Fibroblast of peridontal ligament (primary cell): ENCODE measurements at regions not wholly inside any gene's neighbourhood (a gene's known extent, or its start where the extent isn't known, plus 50 kb on each side); places are given as distances from the start of the nearest gene placed in this dataset.
"Not testable (repeated sequence)": the region's sequence is repeated elsewhere in the genome, so short reads cannot be mapped to it uniquely, and the experiment has no call there.

Experiments
- DNase-seq: peaks from one replicate; pipeline ENCODE4 v3.0.0-alpha.2; 2010; ENCODE audit errors: extremely low read depth

DNA sequence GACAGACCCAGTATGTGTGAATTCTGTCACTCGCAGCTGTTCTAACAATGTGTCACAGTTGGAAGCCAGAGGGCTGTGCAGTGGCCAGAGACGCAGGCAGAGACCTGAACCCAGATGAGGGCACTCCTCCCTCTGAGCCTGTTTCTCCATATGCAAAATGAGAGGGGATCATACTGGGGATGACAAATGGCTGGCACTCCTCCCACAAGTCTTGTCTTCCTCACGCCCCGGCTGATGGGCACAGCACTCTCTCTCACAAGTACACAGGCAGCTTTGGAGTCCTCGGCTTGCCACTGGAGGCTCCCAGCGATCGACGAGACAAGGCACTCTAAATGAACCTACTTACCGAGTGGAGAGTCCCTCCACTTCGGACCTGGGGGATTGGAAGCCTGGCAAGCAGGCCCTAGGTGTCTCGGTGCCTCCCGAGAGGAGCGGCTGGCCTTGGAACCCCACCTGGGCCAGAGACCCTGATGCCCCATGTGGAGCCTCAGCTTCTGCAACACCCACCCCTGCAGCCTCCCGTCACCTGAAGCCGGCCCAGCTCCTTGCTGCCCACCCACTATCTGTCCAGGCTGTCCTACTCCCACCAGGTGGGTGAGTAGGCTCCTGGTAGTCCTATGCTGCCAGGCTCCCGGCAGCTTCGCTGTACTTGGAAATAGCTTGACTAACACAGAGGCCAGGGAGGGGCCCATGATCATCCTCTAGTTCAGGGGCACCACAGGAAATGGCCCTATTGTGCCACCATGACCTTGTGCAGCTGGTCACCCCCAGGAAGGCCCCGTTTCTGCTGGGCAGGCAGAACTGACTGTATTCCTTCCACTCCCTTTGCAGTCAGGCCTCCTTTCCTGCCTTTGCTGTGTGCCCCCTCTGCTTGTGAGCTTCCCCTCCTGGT lies 65.0 kb upstream of the IQSEC1 start:
- no peak for DNase-seq

DNA sequence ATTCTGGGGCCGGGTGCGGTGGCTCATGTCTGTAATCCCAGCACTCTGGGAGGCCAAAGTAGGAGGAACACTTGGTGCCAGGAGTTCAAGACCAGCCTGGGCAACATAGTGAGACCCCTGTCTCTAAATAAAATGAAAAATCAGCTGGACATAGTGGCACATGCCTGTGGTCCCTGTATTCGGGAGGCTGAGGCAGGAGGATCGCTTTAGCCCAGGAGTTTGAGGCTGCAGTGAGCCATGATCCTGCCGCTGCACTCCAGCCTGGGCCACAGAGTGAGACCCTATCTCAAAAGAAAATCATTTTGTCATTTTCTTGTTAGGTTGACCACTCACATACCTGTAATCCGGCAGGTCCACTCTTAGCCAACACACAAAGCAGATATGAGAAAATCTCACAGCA lies 63.6 kb upstream of the IQSEC1 start:
- not testable (repeated sequence) for DNase-seq

DNA sequence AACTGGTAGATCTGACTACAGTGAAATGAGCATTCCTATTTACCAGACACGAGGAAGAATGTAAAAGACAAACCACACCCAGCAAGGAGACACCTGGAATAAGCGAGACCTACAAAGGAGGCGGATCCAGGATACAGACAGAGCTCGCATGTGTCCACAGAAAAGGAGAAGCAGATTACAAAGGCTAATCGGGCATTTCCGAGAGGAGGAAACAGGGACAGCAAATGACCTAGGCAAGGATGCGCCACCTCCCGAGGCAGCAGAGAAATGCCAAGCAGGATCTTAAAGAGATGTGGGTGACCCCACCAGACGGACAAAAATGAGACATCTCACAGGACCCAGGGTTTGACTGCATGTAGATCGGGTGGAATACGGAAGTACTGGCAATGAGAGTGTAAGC lies 63.2 kb upstream of the IQSEC1 start:
- DNase-seq = no peak

DNA sequence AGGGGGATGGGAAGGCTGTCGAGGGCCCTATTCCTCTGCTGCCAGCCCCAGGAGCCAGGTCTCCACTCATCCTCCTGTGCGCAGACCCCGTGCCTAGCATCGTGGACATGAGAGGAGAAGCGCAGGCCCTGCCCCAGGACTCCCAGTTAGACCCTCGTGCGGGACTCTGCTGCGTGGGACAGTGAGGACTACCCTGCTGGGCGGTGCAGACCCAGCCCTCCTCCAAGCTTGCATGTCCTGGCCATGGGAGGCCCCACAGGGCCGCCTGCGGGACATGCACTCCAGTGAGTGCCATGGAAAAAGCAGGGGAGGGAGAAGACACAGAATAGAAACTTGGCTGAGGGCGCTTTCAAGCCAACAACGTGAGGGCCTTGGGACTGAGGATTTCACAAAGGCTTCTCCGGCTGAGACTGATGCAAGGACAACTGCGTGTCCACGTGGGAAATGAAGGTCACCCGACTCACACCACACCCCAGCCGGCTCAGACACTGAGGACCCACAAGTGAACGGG lies 62.6 kb upstream of the IQSEC1 start:
- DNase-seq = no peak

DNA sequence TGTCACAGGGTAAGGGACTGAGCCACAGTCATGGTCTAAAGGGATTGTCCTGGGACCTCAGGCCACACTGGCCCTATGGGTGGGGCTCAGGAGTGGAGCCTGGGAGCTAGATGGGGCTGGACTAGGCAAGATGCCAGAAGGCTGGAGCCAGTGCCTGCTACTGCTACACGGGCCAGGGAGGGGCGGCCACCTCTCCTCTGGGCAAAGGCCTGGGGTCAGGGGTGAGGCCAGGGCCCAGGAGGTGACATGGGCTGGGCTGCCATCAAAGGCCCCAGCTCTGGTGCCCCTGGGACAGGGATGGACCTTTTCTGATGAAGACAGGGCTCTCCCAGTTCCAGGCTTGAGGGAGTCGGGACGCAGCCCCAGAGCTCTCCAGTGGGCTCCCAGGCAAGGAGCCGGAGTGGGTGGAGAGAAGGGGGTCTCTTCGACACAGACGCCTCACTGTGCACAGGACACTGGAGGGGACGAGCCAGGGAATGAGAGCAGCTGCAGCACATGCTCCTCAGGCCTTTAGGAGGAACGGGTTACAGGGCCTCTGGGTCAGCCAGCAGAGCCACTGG lies 62.1 kb upstream of the IQSEC1 start:
- no peak for DNase-seq

DNA sequence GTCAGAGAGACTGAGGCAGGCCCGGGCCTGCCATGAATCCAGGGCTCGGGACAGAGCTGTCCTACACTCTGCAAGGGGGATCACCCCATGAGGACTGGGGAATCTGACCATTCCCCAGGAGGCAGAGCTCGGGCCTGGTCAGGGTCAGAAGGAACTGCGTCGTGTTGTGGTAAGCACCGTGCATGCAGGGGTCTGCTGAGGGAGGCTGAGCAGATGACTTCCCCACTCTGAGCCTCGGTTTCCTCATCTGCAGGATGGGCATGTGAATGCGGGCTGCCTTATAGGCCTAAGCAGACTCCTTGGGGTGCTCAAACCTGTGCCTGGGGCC lies 61.6 kb upstream of the IQSEC1 start:
- DNase-seq = no peak

DNA sequence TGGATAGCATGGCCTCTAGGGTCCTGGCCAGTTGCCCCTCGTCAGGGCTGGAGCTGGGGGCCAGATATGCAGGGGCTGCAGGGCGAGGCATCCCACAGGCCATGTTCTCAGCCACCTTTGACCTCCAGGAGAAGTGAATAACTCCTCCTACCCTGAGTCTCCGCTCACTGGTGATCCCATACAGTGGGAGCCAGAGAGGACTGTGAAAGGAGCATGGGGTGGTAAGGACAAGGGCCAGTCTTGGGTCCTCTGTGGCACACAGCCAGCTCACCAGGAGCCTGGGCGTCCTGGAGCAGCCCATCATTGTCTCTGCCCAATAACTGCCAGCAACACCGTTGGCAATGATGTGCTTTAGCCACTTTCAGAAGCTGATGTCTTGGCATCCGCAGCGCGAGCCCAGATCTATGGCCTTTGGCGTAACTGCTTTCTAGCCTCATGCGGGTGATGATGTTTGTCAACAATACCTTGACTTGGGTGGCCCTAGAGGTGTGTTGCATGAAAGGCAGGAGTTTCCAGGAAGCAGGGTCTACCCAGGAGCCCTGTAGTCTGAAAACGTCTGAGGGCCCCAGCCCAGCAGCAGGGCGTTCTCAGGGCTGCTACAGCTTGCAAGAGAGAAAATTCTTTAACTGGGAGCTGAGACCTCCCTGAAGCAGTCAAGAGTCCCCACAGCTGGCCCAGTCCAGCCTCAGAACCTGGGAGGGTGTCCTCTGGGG lies 61.1 kb upstream of the IQSEC1 start:
- no peak for DNase-seq

DNA sequence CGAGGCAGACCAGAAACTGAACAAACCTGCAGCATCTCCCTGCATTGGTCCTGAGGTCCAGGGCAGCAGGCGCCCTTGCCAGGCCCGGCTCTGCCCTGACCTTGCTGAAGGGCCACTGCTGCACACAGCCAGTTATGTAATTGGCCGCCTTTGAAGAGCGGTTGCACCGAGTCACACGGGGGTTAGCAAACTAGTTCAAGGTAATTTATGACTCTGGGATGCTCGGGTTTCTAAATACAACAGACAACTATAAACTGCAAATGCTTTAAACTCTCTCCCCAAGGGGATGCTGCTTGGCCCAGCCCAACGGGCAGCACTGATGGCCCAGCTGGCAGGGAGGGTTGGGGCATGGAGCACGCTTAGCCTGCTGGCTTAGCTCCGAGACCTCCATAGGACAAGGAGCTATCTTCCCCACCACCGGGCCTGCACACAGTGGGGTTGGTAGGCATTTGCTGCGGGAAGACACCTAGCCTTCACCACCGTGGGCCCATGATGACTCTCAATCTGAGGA lies 60.3 kb upstream of the IQSEC1 start:
- no peak for DNase-seq

DNA sequence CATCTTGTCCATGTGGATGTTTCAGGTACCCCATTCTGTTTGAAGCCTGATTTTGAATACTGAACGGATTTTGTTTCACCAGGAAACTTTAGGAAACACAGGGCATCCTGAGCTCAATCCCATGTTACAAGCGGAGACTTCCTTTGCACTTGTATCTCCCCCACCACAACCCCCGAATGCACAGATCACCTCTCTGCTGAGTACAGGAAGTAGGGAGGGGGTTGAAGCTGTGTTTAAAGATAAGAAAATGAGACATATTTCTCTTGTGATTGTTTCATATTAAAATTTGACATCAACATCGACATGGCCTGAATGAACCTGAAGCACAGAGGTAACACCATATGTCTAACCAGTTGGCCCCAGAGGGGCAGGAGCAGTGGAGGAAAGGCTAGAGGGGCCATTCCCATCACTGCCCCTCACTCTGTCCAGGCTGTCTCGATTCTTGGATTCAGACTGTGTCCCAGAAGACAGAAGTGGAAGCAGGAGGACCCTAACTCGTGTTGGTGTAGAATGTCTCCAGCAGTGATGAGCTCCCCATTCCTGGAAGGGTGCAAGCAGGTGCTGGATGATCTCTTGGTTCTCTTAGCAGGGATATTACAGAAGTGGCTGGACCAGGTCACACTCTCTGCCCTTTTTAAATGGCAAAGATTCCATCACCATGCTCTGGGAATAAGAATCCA lies 59.6 kb upstream of the IQSEC1 start:
- DNase-seq = no peak

DNA sequence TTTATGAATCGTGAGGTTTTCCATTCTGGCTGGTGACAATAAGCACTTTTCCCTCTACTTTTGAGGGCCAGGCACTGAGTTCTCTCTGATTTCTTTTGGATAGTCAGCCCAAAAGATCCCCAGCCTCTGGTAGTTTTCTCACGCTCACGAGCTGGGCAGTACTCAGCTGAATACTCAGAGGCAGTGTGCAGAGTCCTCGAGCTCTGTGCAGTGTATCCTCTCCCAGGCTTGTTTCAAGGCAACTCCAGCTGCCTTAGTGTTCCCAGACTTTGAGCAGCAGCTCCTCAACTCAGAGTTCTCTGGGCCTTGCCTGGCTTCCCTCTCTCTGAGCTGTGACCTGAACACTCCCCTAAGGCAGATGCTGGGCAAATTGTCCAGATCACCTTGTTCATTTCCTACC lies 59.1 kb upstream of the IQSEC1 start:
- DNase-seq = no peak

DNA sequence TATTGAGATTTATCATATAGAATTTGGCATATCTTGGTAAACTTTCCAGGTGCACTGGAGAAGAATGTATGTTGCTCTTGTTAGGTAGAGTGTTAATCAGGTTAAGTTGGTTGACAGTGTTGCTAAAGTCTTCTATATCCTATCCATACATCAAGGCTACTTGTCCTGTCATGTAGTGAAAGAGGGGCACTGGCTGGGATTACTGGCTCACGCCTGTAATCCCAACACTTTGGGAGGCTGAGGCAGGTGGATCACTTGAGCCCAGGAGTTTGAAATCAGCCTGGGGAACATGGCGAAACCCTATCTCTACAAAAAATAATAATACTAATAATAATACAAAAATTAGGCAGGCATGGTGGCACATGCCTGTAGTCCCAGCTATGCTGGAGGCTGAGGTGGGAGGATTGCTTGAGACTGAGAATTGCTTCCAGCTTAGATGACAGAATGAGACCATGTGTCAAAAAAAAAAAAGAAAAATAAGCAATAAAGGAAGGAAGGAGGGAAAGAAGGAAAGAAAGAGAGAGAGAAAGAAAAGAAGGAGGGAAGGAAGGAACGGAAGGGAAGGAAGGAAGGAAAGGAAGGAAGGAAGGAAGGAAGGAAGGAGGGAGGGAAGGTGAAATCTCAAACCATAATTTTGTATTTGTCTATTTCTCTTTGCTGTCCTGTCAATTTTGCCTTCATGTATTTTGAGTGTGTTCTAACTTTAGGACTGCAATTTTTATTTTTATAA lies 57.4 kb upstream of the IQSEC1 start:
- DNase-seq = no peak

DNA sequence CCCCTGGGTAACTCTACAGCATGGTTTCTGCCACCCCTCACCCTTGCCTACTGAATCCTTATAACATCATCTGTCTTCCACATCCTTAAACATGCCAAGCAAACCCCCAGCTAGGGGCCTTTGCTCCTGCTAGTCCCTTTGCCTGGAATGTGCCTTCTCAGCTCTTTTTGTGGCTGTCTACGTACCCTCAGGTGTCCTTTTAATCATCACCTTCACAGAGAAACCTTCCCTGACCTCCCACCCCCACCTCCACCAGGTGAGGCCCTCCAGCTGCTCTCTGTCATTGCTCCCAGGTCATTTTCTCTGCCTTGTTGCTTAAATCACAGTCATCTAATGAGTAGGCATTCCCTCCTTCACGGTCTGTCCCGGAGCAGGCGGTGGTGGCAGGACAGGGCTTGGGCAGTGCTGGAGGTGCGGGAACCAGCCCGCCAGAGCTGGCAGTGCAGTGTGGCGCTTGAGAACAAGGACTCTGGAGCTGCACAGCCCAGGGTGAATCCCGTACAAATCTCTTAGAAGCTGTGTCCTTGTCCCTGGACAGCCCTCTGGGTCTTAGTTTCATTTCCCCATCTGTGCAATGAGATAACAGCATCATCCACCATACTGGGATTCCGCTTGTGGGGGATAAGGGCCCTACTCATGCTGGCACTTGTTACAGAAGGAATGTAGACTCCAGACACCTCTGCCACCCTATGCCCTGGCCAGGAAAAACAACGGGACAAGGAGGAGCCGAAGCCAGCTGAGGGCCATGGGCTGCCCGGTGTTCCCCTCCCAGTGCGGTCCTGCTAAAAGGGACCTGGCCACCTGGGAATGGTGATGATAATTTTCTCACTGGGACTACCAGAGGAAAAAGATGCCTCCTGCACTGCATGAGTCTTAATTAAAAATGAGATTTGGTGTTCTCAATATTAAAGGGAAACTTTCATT lies 52.1 kb upstream of the IQSEC1 start:
- no peak for DNase-seq

DNA sequence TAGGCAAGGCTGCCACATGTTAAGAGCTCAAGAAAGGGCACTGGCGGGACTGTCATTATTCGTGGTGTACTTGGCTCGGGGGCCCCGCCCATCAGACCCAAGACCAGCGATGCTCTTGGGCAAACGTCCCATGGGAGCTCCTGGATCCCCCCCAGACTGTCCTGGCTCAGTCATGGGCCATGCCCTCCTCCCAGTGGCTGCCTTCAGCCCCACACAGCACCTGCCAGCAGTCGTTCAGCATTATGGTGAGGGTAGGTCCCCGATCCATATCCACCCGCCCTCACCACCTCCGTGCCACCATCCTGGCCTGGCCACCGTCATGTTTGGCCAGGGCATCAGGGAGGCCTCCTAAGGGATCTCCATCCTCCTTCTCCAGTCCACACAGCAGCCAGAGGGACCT lies 51.4 kb upstream of the IQSEC1 start:
- no peak for DNase-seq

DNA sequence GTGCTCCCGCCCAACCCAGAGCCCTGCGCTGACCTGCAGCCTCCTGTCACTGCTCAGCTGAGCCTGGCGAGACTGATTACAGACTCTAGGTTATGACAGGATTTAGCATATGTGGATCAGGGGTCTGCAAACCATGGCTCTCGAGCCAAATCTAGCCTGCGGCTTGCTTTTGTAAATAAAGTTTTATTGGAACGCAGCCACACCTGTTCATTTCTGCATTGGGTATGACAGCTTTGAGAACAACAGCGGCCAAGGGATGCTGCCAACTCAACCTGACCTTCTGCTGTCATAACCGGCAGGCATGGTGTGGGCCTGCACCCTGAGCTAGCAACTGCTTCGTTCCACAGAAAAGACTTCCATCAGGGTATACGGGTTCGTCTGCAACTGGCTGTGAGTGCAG lies 50.5 kb upstream of the IQSEC1 start:
- no peak for DNase-seq

DNA sequence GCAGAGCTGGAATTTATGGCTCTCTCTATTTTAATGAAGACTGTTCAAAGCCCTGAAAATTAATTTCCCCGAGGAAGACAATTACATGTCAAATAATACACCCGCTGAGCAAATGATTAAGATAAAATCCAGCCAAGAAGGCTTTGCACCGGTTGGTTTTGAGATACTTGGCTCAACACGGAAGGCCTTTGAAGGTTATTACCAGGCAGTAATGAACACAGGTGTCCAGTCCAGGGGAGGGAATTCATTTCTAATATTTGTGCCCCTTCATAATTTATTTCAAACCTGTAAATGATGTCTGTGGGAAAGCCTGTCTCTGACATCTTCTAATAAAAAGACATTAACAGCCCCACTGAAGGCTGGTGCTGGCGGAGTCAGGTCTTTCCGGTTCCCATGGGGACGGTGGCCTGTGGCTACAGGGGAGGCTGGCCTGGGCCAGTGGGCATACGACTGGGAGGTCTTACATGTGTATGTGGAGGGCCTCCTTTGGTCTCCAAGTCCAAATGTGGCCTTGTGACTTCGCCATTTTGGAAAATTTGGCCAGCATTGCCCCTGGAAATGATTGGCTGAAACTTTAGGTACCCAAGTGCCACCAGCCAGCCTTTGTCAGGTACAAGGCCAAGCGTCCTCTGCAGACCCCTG lies 49.9 kb upstream of the IQSEC1 start:
- no peak for DNase-seq
